ENCODE measurements at regions not wholly inside any gene's neighbourhood (a gene's known extent, or its start where the extent isn't known, plus 50 kb on each side); places are given as distances from the start of the nearest gene placed in this dataset.

GRCh38 chr1:168396508-168396907 is 115.8 kb downstream of the TBX19 start:
- Histone ChIP-seq H2BK15ac (ENCODE audit: low read length) (no peak overlapping the region), H3K4ac (replicated peaks; ENCODE audit: insufficient read length, low read depth, low read length) (no peak overlapping the region), H4K91ac (replicated peaks; ENCODE audit: insufficient read length, low read length) (no peak overlapping the region), H2AFZ (ENCODE audit: low read length) (no peak overlapping the region), H3K27ac (ENCODE audit: low read depth, low read length) (no peak overlapping the region), H3K27me3 (replicated peaks in 1 of 4; ENCODE audit: control insufficient read depth in 3 of 4, extremely low read depth in 1 of 4, insufficient read depth in 3 of 4, low read length in 3 of 4) (peaks cover 0 to 1% (median 0%) of the 10 kb centered on the region in 4 experiments; a peak in 1 of 7 replicates), H3K79me2 (ENCODE audit: control insufficient read depth in 1 of 2, insufficient read depth in 2 of 2, low read length in 2 of 2) (no peaks in the 10 kb centered on the region), H3K56ac (replicated peaks; ENCODE audit: insufficient read length, low read depth, low read length) (no peak overlapping the region), H3K23ac (ENCODE audit: insufficient read length) (no peak overlapping the region), H3K9ac (replicated peaks in 1 of 4; ENCODE audit: extremely low read depth in 1 of 4, low read depth in 3 of 4, low read length in 3 of 4) (no peak overlapping the region), H3K23me2 (ENCODE audit: low read depth, low read length) (no peaks in the 10 kb centered on the region; the same call in 1 of the 2 replicates), H3K4me2 (ENCODE audit: insufficient read depth in 1 of 2, low read depth in 2 of 2, low read length in 2 of 2) (no peak overlapping the region), H3K14ac (ENCODE audit: insufficient read length) (no peak overlapping the region), H4K20me1 (replicated peaks in 1 of 2; ENCODE audit: control insufficient read depth in 1 of 2, insufficient read depth in 2 of 2, low read length in 2 of 2) (no peaks in the 10 kb centered on the region), H2BK20ac (ENCODE audit: low read length) (no peak overlapping the region), H4K5ac (ENCODE audit: insufficient read length, low read depth, low read length) (no peak overlapping the region), H3K4me1 (replicated peaks in 1 of 4; ENCODE audit: control insufficient read depth in 3 of 4, insufficient read depth in 4 of 4, low read length in 3 of 4) (peaks cover 0 to 8% (median 2%) of the 10 kb centered on the region in 4 experiments; a peak in 4 of 7 replicates), H3K18ac (ENCODE audit: extremely low read depth, low read length) (no peak overlapping the region), H3K36me3 (ENCODE audit: control insufficient read depth in 2 of 4, insufficient read depth in 4 of 4, low read length in 3 of 4) (no peaks in the 10 kb centered on the region), H2BK12ac (ENCODE audit: low read depth, low read length) (no peak overlapping the region), H3K79me1 (ENCODE audit: low read depth, low read length) (no peaks in the 10 kb centered on the region; the same call in 1 of the 2 replicates), H4K8ac (ENCODE audit: extremely low read depth, insufficient read depth, low read length) (no peak overlapping the region), H3K9me3 (ENCODE audit: insufficient read depth in 2 of 2, low read depth in 1 of 2, low read length in 1 of 2) (no peaks in the 10 kb centered on the region), H2BK5ac (ENCODE audit: low read depth, low read length) (no peak overlapping the region), H2AK5ac (ENCODE audit: low read depth, low read length) (no peak overlapping the region), H3K4me3 (ENCODE audit: extremely low read depth in 1 of 4, insufficient read depth in 2 of 4, low read depth in 3 of 4, low read length in 4 of 4) (no peak overlapping the region), H2BK120ac (replicated peaks; ENCODE audit: low read depth, low read length) (no peak overlapping the region)
- FAIRE-seq: no peak
- ChIA-PET POLR2A (ENCODE audit: partially characterized antibody) (no interaction called here), CTCF (ENCODE audit: partially characterized antibody) (no interaction called here)
- TF ChIP-seq E2F6 (IDR thresholded peaks at IDR 0.05): no peak
- no peak for TF ChIP-seq USF2 (IDR thresholded peaks at IDR 0.05; ENCODE audit: low read length)
- no peak for TF ChIP-seq EZH2 (IDR thresholded peaks at IDR 0.05; ENCODE audit: low read depth, low read length, severe bottlenecking)
- TF ChIP-seq RBBP5 (IDR thresholded peaks at IDR 0.05; ENCODE audit: borderline replicate concordance, low read depth, low read length): no peak
- no peak for TF ChIP-seq SIRT6 (IDR thresholded peaks at IDR 0.05; ENCODE audit: low read length)
- TF ChIP-seq HDAC2 (IDR thresholded peaks at IDR 0.05; ENCODE audit: borderline replicate concordance in 1 of 2, low read depth in 2 of 2, low read length in 2 of 2): no peak
- DNase-seq (ENCODE audit: low read depth in 1 of 2, low spot score in 2 of 2): no peak
- WGBS, 2 experiments (ENCODE audit: extremely low coverage in 1 of 2, insufficient coverage in 1 of 2, insufficient read length in 1 of 2, insufficient replicate concordance in 2 of 2, low coverage in 1 of 2, low lambda C conversion rate in 2 of 2, missing lambda C conversion rate in 1 of 2): 93% methylated on average over 2 of the region's 2 CpGs; no CpG with 5 or more reads in 1 of the 2 experiments

All from H1 (cell line).